OCI-LY3 (cell line): ENCODE measurements at regions not wholly inside any gene's neighbourhood (a gene's known extent, or its start where the extent isn't known, plus 50 kb on each side); places are given as distances from the start of the nearest gene placed in this dataset.

ENCODE experiments used
- H2AFZ ChIP-seq: fragments of 200-600, 300-600 bp; shearing (Covaris generic); 2 replicates; pipeline ENCODE4 v1.6.0; 2014; ENCODE audit warnings: antibody characterized with exemption, low read depth, low read length
- H3K27ac ChIP-seq: fragments of 200-600, 300-600 bp; sonication (generic); 2 replicates; pipeline ENCODE4 v1.5.1; 2014; ENCODE audit warnings: mild to moderate bottlenecking, low read length, moderate library complexity, mixed read lengths
- H3K27me3 ChIP-seq: fragments of 200-600, 300-600 bp; sonication (generic); 2 replicates; pipeline ENCODE4 v1.6.1; 2014; ENCODE audit warnings: low read depth, low read length, mixed read lengths
- H3K36me3 ChIP-seq: fragments of 200-600, 300-600 bp; sonication (generic); replicated peaks from 2 replicates; pipeline ENCODE3; 2014; ENCODE audit warnings: low read depth, low read length, mixed read lengths
- H3K4me1 ChIP-seq: fragments of 300-600, 200-600 bp; sonication (generic); 2 replicates; pipeline ENCODE4 v1.6.1; 2014; ENCODE audit warnings: low read length, mixed read lengths
- H3K4me2 ChIP-seq: fragments of 200-600, 300-600 bp; sonication (generic); 2 replicates; pipeline ENCODE4 v1.6.1; 2014; ENCODE audit warnings: low read length, mixed read lengths
- H3K4me3 ChIP-seq: fragments of 300-600, 200-600 bp; sonication (generic); 2 replicates; pipeline ENCODE4 v1.5.1; 2014; ENCODE audit warnings: antibody characterized with exemption, mild to moderate bottlenecking, low read length, moderate library complexity
- H3K79me2 ChIP-seq: fragments of 300-600, 200-600 bp; shearing (Covaris generic); 2 replicates; pipeline ENCODE4 v1.6.1; 2014; ENCODE audit warnings: mild to moderate bottlenecking, low read length, mixed read lengths
- H3K9ac ChIP-seq: fragments of 300-600, 200-600 bp; shearing (Covaris generic); 2 replicates; pipeline ENCODE4 v1.6.0; 2014; ENCODE audit warnings: mild to moderate bottlenecking, low read length, moderate library complexity
- H3K9me3 ChIP-seq: fragments of 200-600, 300-600 bp; shearing (Covaris generic); 2 replicates; pipeline ENCODE4 v1.6.1; 2014; ENCODE audit warnings: low read length, mixed read lengths; ENCODE audit not compliant: insufficient read depth
- H4K20me1 ChIP-seq: fragments of 200-600, 300-600 bp; sonication (generic); 2 replicates; pipeline ENCODE4 v1.6.1; 2016; ENCODE audit warnings: low read length, mixed read lengths; ENCODE audit not compliant: insufficient read depth
- EZH2phosphoT487 ChIP-seq: fragments of 200-600 bp; shearing (Covaris generic); IDR thresholded peaks from 2 replicates; pipeline ENCODE4 v1.6.1; 2018; ENCODE audit warnings: antibody characterized with exemption, mixed run types, low read depth
- TF ChIP-seq, protein P1 (sequence below): fragments of 200-600, 300-600 bp; sonication (generic); IDR thresholded peaks from 2 replicates; pipeline ENCODE4 v1.5.1; 2014; ENCODE audit warnings: antibody characterized with exemption, low read length, low read depth

- Histone ChIP-seq H2AFZ (no peak overlapping the region), H4K20me1 (no peaks in the 10 kb centered on the region), H3K27ac (peak overlapping the region; percentile 79; the same call in 1 of the 2 replicates), H3K4me1 (peaks cover 81% of the 10 kb centered on the region), H3K9me3 (no peaks in the 10 kb centered on the region), H3K9ac (peak overlapping the region; percentile 48; the same call in 1 of the 2 replicates), H3K36me3 (no peaks in the 10 kb centered on the region), H3K4me3 (no peak overlapping the region), H3K4me2 (peak overlapping the region; percentile 88), H3K27me3 (peaks cover 12% of the 10 kb centered on the region; the same call in 1 of the 2 replicates), H3K79me2 (no peaks in the 10 kb centered on the region)
- TF ChIP-seq EZH2phosphoT487, result no peak
- TF ChIP-seq, protein P1, sequence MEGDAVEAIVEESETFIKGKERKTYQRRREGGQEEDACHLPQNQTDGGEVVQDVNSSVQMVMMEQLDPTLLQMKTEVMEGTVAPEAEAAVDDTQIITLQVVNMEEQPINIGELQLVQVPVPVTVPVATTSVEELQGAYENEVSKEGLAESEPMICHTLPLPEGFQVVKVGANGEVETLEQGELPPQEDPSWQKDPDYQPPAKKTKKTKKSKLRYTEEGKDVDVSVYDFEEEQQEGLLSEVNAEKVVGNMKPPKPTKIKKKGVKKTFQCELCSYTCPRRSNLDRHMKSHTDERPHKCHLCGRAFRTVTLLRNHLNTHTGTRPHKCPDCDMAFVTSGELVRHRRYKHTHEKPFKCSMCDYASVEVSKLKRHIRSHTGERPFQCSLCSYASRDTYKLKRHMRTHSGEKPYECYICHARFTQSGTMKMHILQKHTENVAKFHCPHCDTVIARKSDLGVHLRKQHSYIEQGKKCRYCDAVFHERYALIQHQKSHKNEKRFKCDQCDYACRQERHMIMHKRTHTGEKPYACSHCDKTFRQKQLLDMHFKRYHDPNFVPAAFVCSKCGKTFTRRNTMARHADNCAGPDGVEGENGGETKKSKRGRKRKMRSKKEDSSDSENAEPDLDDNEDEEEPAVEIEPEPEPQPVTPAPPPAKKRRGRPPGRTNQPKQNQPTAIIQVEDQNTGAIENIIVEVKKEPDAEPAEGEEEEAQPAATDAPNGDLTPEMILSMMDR, result no peak
These were observed 91.1 kb downstream of the IRF8 start for GRCh38 chr16:85989863-85990643.

GRCh38 chr16:85990861-85991301, 91.9 kb downstream of the IRF8 start:
- H3K9ac ChIP-seq, result no peak overlapping the region
- no peak overlapping the region for H3K4me3 ChIP-seq
- no peaks in the 10 kb centered on the region for H4K20me1 ChIP-seq
- peaks cover 12% of the 10 kb centered on the region; the same call in 1 of the 2 replicates for H3K27me3 ChIP-seq
- H3K9me3 ChIP-seq, result no peaks in the 10 kb centered on the region
- peaks cover 83% of the 10 kb centered on the region for H3K4me1 ChIP-seq
- TF ChIP-seq EZH2phosphoT487, result no peak
- TF ChIP-seq, protein P1, result no peak
- no peaks in the 10 kb centered on the region for H3K36me3 ChIP-seq
- peak overlapping the region; percentile 13; the same call in 1 of the 2 replicates for H3K4me2 ChIP-seq
- H3K79me2 ChIP-seq, result no peaks in the 10 kb centered on the region
- H3K27ac ChIP-seq, result no peak overlapping the region; the same call in 1 of the 2 replicates
- no peak overlapping the region for H2AFZ ChIP-seq

DNA sequence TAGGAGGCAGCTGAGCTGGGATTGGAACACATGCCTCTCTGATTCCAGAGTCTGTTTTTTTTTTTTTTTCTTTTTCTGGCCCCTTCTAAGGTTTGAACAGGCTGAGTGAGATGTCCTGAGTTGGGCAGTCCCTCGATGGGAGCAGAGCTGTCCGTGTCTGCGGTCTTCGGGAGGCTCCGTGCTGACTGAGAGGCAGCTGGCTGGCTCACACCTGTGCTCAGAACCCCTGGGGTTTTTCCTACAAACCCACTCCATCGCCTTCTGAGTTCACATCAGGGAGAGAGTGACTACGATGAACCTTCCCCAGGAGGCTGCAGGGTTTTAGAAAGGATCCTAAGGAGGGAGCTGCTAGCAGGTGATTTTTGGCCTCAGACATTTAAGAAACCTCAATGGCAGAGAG, 92.5 kb downstream of the IRF8 start:
- peaks cover 86% of the 10 kb centered on the region for H3K4me1 ChIP-seq
- no peak overlapping the region; the same call in 1 of the 2 replicates for H3K27ac ChIP-seq
- H2AFZ ChIP-seq, result no peak overlapping the region
- peak overlapping the region; percentile 0; the same call in 1 of the 2 replicates for H3K9ac ChIP-seq
- H4K20me1 ChIP-seq, result no peaks in the 10 kb centered on the region
- TF ChIP-seq EZH2phosphoT487, result no peak
- TF ChIP-seq, protein P1, result no peak
- no peaks in the 10 kb centered on the region for H3K36me3 ChIP-seq
- H3K4me2 ChIP-seq, result peak overlapping the region; percentile 13; the same call in 1 of the 2 replicates
- H3K79me2 ChIP-seq, result no peaks in the 10 kb centered on the region
- peaks cover 12% of the 10 kb centered on the region; the same call in 1 of the 2 replicates for H3K27me3 ChIP-seq
- H3K4me3 ChIP-seq, result no peak overlapping the region
- H3K9me3 ChIP-seq, result no peaks in the 10 kb centered on the region

- no peaks in the 10 kb centered on the region for H3K79me2 ChIP-seq
- peak overlapping the region; percentile 0; the same call in 1 of the 2 replicates for H3K9ac ChIP-seq
- no peak overlapping the region for H2AFZ ChIP-seq
- peaks cover 86% of the 10 kb centered on the region for H3K4me1 ChIP-seq
- H3K27me3 ChIP-seq, result peaks cover 12% of the 10 kb centered on the region; the same call in 1 of the 2 replicates
- H4K20me1 ChIP-seq, result no peaks in the 10 kb centered on the region
- TF ChIP-seq, protein P1, result no peak
- no peak for TF ChIP-seq EZH2phosphoT487
- H3K4me2 ChIP-seq, result no peak overlapping the region
- H3K4me3 ChIP-seq, result no peak overlapping the region
- H3K9me3 ChIP-seq, result no peaks in the 10 kb centered on the region
- H3K27ac ChIP-seq, result no peak overlapping the region
- no peaks in the 10 kb centered on the region for H3K36me3 ChIP-seq
These were observed 92.9 kb downstream of the IRF8 start for GRCh38 chr16:85991856-85992255.
